Esophagus muscularis mucosa (tissue), 3 donors: ENCODE measurements at regions not wholly inside any gene's neighbourhood (a gene's known extent, or its start where the extent isn't known, plus 50 kb on each side); places are given as distances from the start of the nearest gene placed in this dataset.

Experiments used
- CTCF ChIP-seq, 3 experiments: fragments of 200-600 bp in 2 of 3; fragments of 450-650 bp in 1 of 3; sonication (generic) in 2 of 3; IDR thresholded peaks; one replicate each; pipeline ENCODE4 v1.5.1; 2017 to 2019; ENCODE audit warnings: antibody characterized with exemption in 3 of 3, mild to moderate bottlenecking in 2 of 3, moderate library complexity in 1 of 3
- POLR2A ChIP-seq: fragments of 450-650 bp; IDR thresholded peaks from one replicate; pipeline ENCODE4 v1.6.1; 2017; ENCODE audit warnings: antibody characterized with exemption, moderate library complexity, mild to moderate bottlenecking, low read depth

- TF ChIP-seq POLR2A, result no peak
- no peak for TF ChIP-seq CTCF (IDR thresholded peaks at IDR 0.05)
Observed at GRCh38 chr10:8853048-8853447, 798.6 kb downstream of the GATA3 start.
